ENCODE measurements at regions not wholly inside any gene's neighbourhood (a gene's known extent, or its start where the extent isn't known, plus 50 kb on each side); places are given as distances from the start of the nearest gene placed in this dataset.

GRCh38 chr5:67487862-67488261 is 291.3 kb upstream of the CD180 start:
- Mint-ChIP-seq H3K27me3 (no peaks in the 10 kb centered on the region), H3K4me1 (peaks cover 2% of the 10 kb centered on the region), H3K36me3 (ENCODE audit: low read depth) (no peaks in the 10 kb centered on the region), H3K9me3 (no peaks in the 10 kb centered on the region), H3K4me3 (no peak overlapping the region), H3K27ac (no peak overlapping the region)
- ChIA-PET POLR2A (no interaction called here), CTCF (no interaction called here)
- no peak for DNase-seq

GRCh38 chr5:67483453-67484030 is 286.9 kb upstream of the CD180 start:
- no peaks in the 10 kb centered on the region for H3K36me3 Mint-ChIP-seq (ENCODE audit: low read depth)
- CTCF ChIA-PET, result no interaction called here
- no peak overlapping the region for H3K27ac Mint-ChIP-seq
- H3K4me3 Mint-ChIP-seq, result no peak overlapping the region
- POLR2A ChIA-PET, result no interaction called here
- no peak for DNase-seq
- no peaks in the 10 kb centered on the region for H3K9me3 Mint-ChIP-seq
- peaks cover 2% of the 10 kb centered on the region for H3K27me3 Mint-ChIP-seq
- H3K4me1 Mint-ChIP-seq, result peaks cover 2% of the 10 kb centered on the region

- Mint-ChIP-seq H3K27me3 (peaks cover 5% of the 10 kb centered on the region), H3K27ac (no peak overlapping the region), H3K4me1 (peaks cover 2% of the 10 kb centered on the region), H3K4me3 (no peak overlapping the region), H3K36me3 (ENCODE audit: low read depth) (no peaks in the 10 kb centered on the region), H3K9me3 (no peaks in the 10 kb centered on the region)
- CTCF ChIA-PET, result no interaction called here
- no peak for DNase-seq
- POLR2A ChIA-PET, result no interaction called here
Measured at GRCh38 chr5:67481362-67481761, 284.8 kb upstream of the CD180 start.

- ChIA-PET CTCF (no interaction called here), POLR2A (interaction anchor here (0.5 kb wide), 1 partner anchor 123 kb away, joined by 3 read pairs; no protein-coding TSS in a partner anchor)
- no peak overlapping the region for H3K4me3 Mint-ChIP-seq
- H3K36me3 Mint-ChIP-seq (ENCODE audit: low read depth), result no peaks in the 10 kb centered on the region
- peaks cover under 1% of the 10 kb centered on the region for H3K4me1 Mint-ChIP-seq
- DNase-seq, result no peak
- H3K27ac Mint-ChIP-seq, result no peak overlapping the region
- H3K9me3 Mint-ChIP-seq, result no peaks in the 10 kb centered on the region
- H3K27me3 Mint-ChIP-seq, result peaks cover 5% of the 10 kb centered on the region
Measured at GRCh38 chr5:67478337-67478736, 281.7 kb upstream of the CD180 start.

GRCh38 chr5:67476995-67477394 is 280.4 kb upstream of the CD180 start:
- ChIA-PET CTCF (interaction anchor here (0.6 to 0.7 kb wide), 2 partner anchors 306 to 545 kb away, joined by 3 to 4 read pairs; no protein-coding TSS in a partner anchor), POLR2A (interaction anchor here (0.6 kb wide), 1 partner anchor 748 kb away, joined by 3 read pairs; no protein-coding TSS in a partner anchor)
- H3K36me3 Mint-ChIP-seq (ENCODE audit: low read depth), result no peaks in the 10 kb centered on the region

GRCh38 chr5:67476531-67476930 is 279.9 kb upstream of the CD180 start:
- peaks cover 5% of the 10 kb centered on the region for H3K27me3 Mint-ChIP-seq
- H3K9me3 Mint-ChIP-seq, result no peaks in the 10 kb centered on the region
- no peak for DNase-seq
- POLR2A ChIA-PET, result no interaction called here
- CTCF ChIA-PET, result interaction anchor here (0.7 kb wide), 1 partner anchor 546 kb away, joined by 4 read pairs; no protein-coding TSS in a partner anchor
- H3K27ac Mint-ChIP-seq, result no peak overlapping the region
- H3K4me3 Mint-ChIP-seq, result no peak overlapping the region
- no peaks in the 10 kb centered on the region for H3K36me3 Mint-ChIP-seq (ENCODE audit: low read depth)
- no peaks in the 10 kb centered on the region for H3K4me1 Mint-ChIP-seq

More at GRCh38 chr5:67476995-67477394, 280.4 kb upstream of the CD180 start:
- H3K27ac Mint-ChIP-seq, result no peak overlapping the region
- no peaks in the 10 kb centered on the region for H3K9me3 Mint-ChIP-seq
- H3K4me1 Mint-ChIP-seq, result no peaks in the 10 kb centered on the region
- no peak for DNase-seq
- peaks cover 5% of the 10 kb centered on the region for H3K27me3 Mint-ChIP-seq
- H3K4me3 Mint-ChIP-seq, result no peak overlapping the region

GRCh38 chr5:67475489-67475888 is 278.9 kb upstream of the CD180 start:
- Mint-ChIP-seq H3K27ac (no peak overlapping the region), H3K27me3 (peaks cover 5% of the 10 kb centered on the region), H3K36me3 (ENCODE audit: low read depth) (no peaks in the 10 kb centered on the region), H3K4me1 (no peaks in the 10 kb centered on the region), H3K9me3 (no peaks in the 10 kb centered on the region), H3K4me3 (no peak overlapping the region)
- CTCF ChIA-PET, result no interaction called here
- POLR2A ChIA-PET, result no interaction called here
- no peak for DNase-seq

GRCh38 chr5:67474597-67475238 is 278.1 kb upstream of the CD180 start:
- CTCF ChIA-PET, result no interaction called here
- no peaks in the 10 kb centered on the region for H3K9me3 Mint-ChIP-seq

GRCh38 chr5:67467110-67467509 is 270.5 kb upstream of the CD180 start:
- no peaks in the 10 kb centered on the region for H3K9me3 Mint-ChIP-seq
- H3K36me3 Mint-ChIP-seq (ENCODE audit: low read depth), result no peaks in the 10 kb centered on the region
- no peak overlapping the region for H3K4me3 Mint-ChIP-seq
- ChIA-PET POLR2A (no interaction called here), CTCF (no interaction called here)
- no peaks in the 10 kb centered on the region for H3K27me3 Mint-ChIP-seq
- H3K27ac Mint-ChIP-seq, result no peak overlapping the region
- no peak for DNase-seq
- H3K4me1 Mint-ChIP-seq, result no peaks in the 10 kb centered on the region

More at GRCh38 chr5:67474597-67475238, 278.1 kb upstream of the CD180 start:
- no peaks in the 10 kb centered on the region for H3K36me3 Mint-ChIP-seq (ENCODE audit: low read depth)
- no peaks in the 10 kb centered on the region for H3K4me1 Mint-ChIP-seq
- peaks cover 5% of the 10 kb centered on the region for H3K27me3 Mint-ChIP-seq
- POLR2A ChIA-PET, result no interaction called here
- H3K27ac Mint-ChIP-seq, result no peak overlapping the region
- no peak for DNase-seq
- H3K4me3 Mint-ChIP-seq, result no peak overlapping the region

GRCh38 chr5:67465537-67466207 is 269.1 kb upstream of the CD180 start:
- H3K4me3 Mint-ChIP-seq, result no peak overlapping the region
- ChIA-PET POLR2A (no interaction called here), CTCF (no interaction called here)

GRCh38 chr5:67462147-67462546 is 265.5 kb upstream of the CD180 start:
- POLR2A ChIA-PET, result no interaction called here
- Mint-ChIP-seq H3K4me1 (no peaks in the 10 kb centered on the region), H3K9me3 (no peaks in the 10 kb centered on the region), H3K4me3 (no peak overlapping the region), H3K27me3 (no peaks in the 10 kb centered on the region), H3K27ac (no peak overlapping the region), H3K36me3 (ENCODE audit: low read depth) (no peaks in the 10 kb centered on the region)
- DNase-seq, result no peak
- CTCF ChIA-PET, result no interaction called here

More at GRCh38 chr5:67465537-67466207, 269.1 kb upstream of the CD180 start:
- H3K9me3 Mint-ChIP-seq, result no peaks in the 10 kb centered on the region
- DNase-seq, result no peak
- H3K36me3 Mint-ChIP-seq (ENCODE audit: low read depth), result no peaks in the 10 kb centered on the region
- no peaks in the 10 kb centered on the region for H3K27me3 Mint-ChIP-seq
- H3K4me1 Mint-ChIP-seq, result no peaks in the 10 kb centered on the region
- H3K27ac Mint-ChIP-seq, result no peak overlapping the region

GRCh38 chr5:67459253-67459652 is 262.7 kb upstream of the CD180 start:
- peaks cover 3% of the 10 kb centered on the region for H3K4me1 Mint-ChIP-seq
- H3K4me3 Mint-ChIP-seq, result no peak overlapping the region
- no peak for DNase-seq
- ChIA-PET POLR2A (no interaction called here), CTCF (no interaction called here)
- no peaks in the 10 kb centered on the region for H3K27me3 Mint-ChIP-seq
- no peak overlapping the region for H3K27ac Mint-ChIP-seq
- H3K9me3 Mint-ChIP-seq, result no peaks in the 10 kb centered on the region
- no peaks in the 10 kb centered on the region for H3K36me3 Mint-ChIP-seq (ENCODE audit: low read depth)

- Mint-ChIP-seq H3K4me3 (no peak overlapping the region), H3K27ac (no peak overlapping the region), H3K36me3 (ENCODE audit: low read depth) (no peaks in the 10 kb centered on the region), H3K9me3 (no peaks in the 10 kb centered on the region), H3K4me1 (peaks cover 3% of the 10 kb centered on the region), H3K27me3 (no peaks in the 10 kb centered on the region)
- ChIA-PET CTCF (no interaction called here), POLR2A (no interaction called here)
- no peak for DNase-seq
Measured at GRCh38 chr5:67455970-67456369, 259.4 kb upstream of the CD180 start.
